ENCODE measurements at regions not wholly inside any gene's neighbourhood (a gene's known extent, or its start where the extent isn't known, plus 50 kb on each side); places are given as distances from the start of the nearest gene placed in this dataset.

GRCh38 chr7:49708590-49708989 lies 64.8 kb upstream of the VWC2 start:
- no peak overlapping the region for H2AK5ac ChIP-seq (ENCODE audit: low read depth, low read length)
- no peak overlapping the region for H3K9ac ChIP-seq (ENCODE audit: low read depth, low read length)
- H2AFZ ChIP-seq (replicated peaks; ENCODE audit: low read length, poor library complexity): no peak overlapping the region
- no peaks in the 10 kb centered on the region for H3K4me1 ChIP-seq (ENCODE audit: control insufficient read depth, insufficient read depth, low read length)
- ChIA-PET POLR2A (ENCODE audit: unreplicated experiment) (no interaction called here), CTCF (interaction anchor here (0.5 to 0.6 kb wide), 2 partner anchors 115 to 597 kb away, joined by 3 read pairs; no protein-coding TSS in a partner anchor)
- H3K14ac ChIP-seq (replicated peaks; ENCODE audit: low read depth, low read length): no peak overlapping the region
- no peak overlapping the region for H4K91ac ChIP-seq (ENCODE audit: insufficient read depth, low read depth, low read length)
- H3K4me2 ChIP-seq (ENCODE audit: low read depth, low read length): no peak overlapping the region
- H2BK5ac ChIP-seq (ENCODE audit: low read depth, low read length, poor library complexity, severe bottlenecking): no peak overlapping the region
- H3K79me1 ChIP-seq (ENCODE audit: low read depth in 1 of 2, low read length in 2 of 2): no peaks in the 10 kb centered on the region
- dilution Hi-C loops (cut with HindIII; ENCODE audit: low sequenced_read_pairs, unreplicated experiment) (no loop called here), intact Hi-C loops (cut with micrococcal nuclease) (no loop called here), in situ Hi-C loops (cut with MboI; ENCODE audit: low sequenced_read_pairs) (no loop called here)
- no TSS peak for BruUV-seq (replicated peaks)
- no peaks in the 10 kb centered on the region for H3K36me3 ChIP-seq (ENCODE audit: control insufficient read depth, insufficient read depth, low read length)
- no peaks in the 10 kb centered on the region for H4K20me1 ChIP-seq (ENCODE audit: insufficient read depth, low read length)
- no peak overlapping the region for H3K18ac ChIP-seq (ENCODE audit: low read depth, low read length)
- H4K8ac ChIP-seq (ENCODE audit: low read depth in 2 of 2, low read length in 2 of 2): no peak overlapping the region
- no peak overlapping the region for H3K4ac ChIP-seq (ENCODE audit: low read depth, low read length)
- TF ChIP-seq CEBPB (IDR thresholded peaks at IDR 0.05; ENCODE audit: low read depth, low read length) (no peak), NFE2L2 (IDR thresholded peaks at IDR 0.05; ENCODE audit: low read depth, low read length) (no peak), MXI1 (IDR thresholded peaks at IDR 0.05; ENCODE audit: borderline replicate concordance, low read depth, low read length) (no peak), USF2 (IDR thresholded peaks at IDR 0.05; ENCODE audit: low read depth, low read length) (no peak), SMC3 (IDR thresholded peaks at IDR 0.05; ENCODE audit: low read depth, low read length) (no peak), FOS (IDR thresholded peaks at IDR 0.05; ENCODE audit: low read depth, low read length) (no peak), RCOR1 (IDR thresholded peaks at IDR 0.05; ENCODE audit: insufficient replicate concordance, low read length) (no peak), POLR2A (IDR thresholded peaks at IDR 0.05; ENCODE audit: low read depth, low read length) (no peak), BHLHE40 (IDR thresholded peaks at IDR 0.05; ENCODE audit: low read depth, low read length) (no peak), RFX5 (IDR thresholded peaks at IDR 0.05; ENCODE audit: low read depth, low read length) (no peak), RAD21 (IDR thresholded peaks at IDR 0.05; ENCODE audit: low read length) (no peak), MAFK (IDR thresholded peaks at IDR 0.05; ENCODE audit: low read depth, low read length) (no peak), MAZ (IDR thresholded peaks at IDR 0.05; ENCODE audit: borderline replicate concordance, low read depth, low read length) (no peak), CHD1 (IDR thresholded peaks at IDR 0.05; ENCODE audit: low read depth, low read length) (no peak)
- TF ChIP-seq, protein P1, sequence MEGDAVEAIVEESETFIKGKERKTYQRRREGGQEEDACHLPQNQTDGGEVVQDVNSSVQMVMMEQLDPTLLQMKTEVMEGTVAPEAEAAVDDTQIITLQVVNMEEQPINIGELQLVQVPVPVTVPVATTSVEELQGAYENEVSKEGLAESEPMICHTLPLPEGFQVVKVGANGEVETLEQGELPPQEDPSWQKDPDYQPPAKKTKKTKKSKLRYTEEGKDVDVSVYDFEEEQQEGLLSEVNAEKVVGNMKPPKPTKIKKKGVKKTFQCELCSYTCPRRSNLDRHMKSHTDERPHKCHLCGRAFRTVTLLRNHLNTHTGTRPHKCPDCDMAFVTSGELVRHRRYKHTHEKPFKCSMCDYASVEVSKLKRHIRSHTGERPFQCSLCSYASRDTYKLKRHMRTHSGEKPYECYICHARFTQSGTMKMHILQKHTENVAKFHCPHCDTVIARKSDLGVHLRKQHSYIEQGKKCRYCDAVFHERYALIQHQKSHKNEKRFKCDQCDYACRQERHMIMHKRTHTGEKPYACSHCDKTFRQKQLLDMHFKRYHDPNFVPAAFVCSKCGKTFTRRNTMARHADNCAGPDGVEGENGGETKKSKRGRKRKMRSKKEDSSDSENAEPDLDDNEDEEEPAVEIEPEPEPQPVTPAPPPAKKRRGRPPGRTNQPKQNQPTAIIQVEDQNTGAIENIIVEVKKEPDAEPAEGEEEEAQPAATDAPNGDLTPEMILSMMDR (conservative IDR thresholded peaks at IDR 0.05; ENCODE audit: low read depth, low read length): no peak
- TF ChIP-seq, protein P2, sequence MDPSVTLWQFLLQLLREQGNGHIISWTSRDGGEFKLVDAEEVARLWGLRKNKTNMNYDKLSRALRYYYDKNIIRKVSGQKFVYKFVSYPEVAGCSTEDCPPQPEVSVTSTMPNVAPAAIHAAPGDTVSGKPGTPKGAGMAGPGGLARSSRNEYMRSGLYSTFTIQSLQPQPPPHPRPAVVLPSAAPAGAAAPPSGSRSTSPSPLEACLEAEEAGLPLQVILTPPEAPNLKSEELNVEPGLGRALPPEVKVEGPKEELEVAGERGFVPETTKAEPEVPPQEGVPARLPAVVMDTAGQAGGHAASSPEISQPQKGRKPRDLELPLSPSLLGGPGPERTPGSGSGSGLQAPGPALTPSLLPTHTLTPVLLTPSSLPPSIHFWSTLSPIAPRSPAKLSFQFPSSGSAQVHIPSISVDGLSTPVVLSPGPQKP (IDR thresholded peaks at IDR 0.05; ENCODE audit: borderline replicate concordance, low read depth, low read length): no peak
- no peak overlapping the region for H3K4me3 ChIP-seq (ENCODE audit: insufficient read depth, low read depth, low read length)
- no peak overlapping the region for H2AK9ac ChIP-seq (replicated peaks; ENCODE audit: low read depth, low read length, poor library complexity)
- no peaks in the 10 kb centered on the region for H3K9me1 ChIP-seq (ENCODE audit: insufficient read depth, low read length)
- peaks cover 11% of the 10 kb centered on the region for H3K9me3 ChIP-seq (ENCODE audit: control insufficient read depth, insufficient read depth, low read length)
- H2BK15ac ChIP-seq (ENCODE audit: low read depth, low read length): no peak overlapping the region
- H2BK20ac ChIP-seq (ENCODE audit: low read depth, low read length): no peak overlapping the region
- ATAC-seq (ENCODE audit: low read depth) (no peak), DNase-seq (no peak)
- H4K5ac ChIP-seq (ENCODE audit: low read depth, low read length): no peak overlapping the region
- H3K27me3 ChIP-seq (ENCODE audit: control insufficient read depth, insufficient read depth, low read length): no peaks in the 10 kb centered on the region
- no peak overlapping the region for H2BK120ac ChIP-seq (ENCODE audit: low read depth, low read length)
- no peak overlapping the region for H3K56ac ChIP-seq (ENCODE audit: extremely low read depth, insufficient read depth, low read length)
- WGBS, 2 experiments (ENCODE audit: extremely low coverage in 2 of 2, insufficient read length in 1 of 2): 20% methylated on average over 1 of the region's 5 CpGs; no CpG with 5 or more reads in 1 of the 2 experiments
- no peak overlapping the region for H3K27ac ChIP-seq (ENCODE audit: insufficient read depth, low read length)
- no peak overlapping the region for H3K23ac ChIP-seq (ENCODE audit: low read depth, low read length)

Data from IMR-90 (cell line).